Fibroblast of lung (primary cell): ENCODE measurements at regions not wholly inside any gene's neighbourhood (a gene's known extent, or its start where the extent isn't known, plus 50 kb on each side); places are given as distances from the start of the nearest gene placed in this dataset.

Source experiments
- DNase-seq, 2 donors: peaks; one replicate each; pipeline versions ENCODE4 v3.0.0 to v3.0.0-alpha.2; 2010; ENCODE audit warnings: low read depth in 2 of 2
- H2AFZ ChIP-seq: 2 replicates; pipeline ENCODE4 v1.5.1; 2012; ENCODE audit warnings: low read length, control low read depth, inconsistent platforms
- H3K27ac ChIP-seq: 2 replicates; pipeline ENCODE4 v1.5.1; 2011; ENCODE audit warnings: low read length, control low read depth; ENCODE audit not compliant: insufficient read depth
- H3K27me3 ChIP-seq: 2 replicates; pipeline ENCODE4 v1.5.1; 2011; ENCODE audit warnings: mild to moderate bottlenecking, low read length; ENCODE audit not compliant: control insufficient read depth, insufficient read depth
- H3K36me3 ChIP-seq: 2 replicates; pipeline ENCODE4 v1.5.1; 2011; ENCODE audit warnings: low read length; ENCODE audit not compliant: control insufficient read depth, insufficient read depth
- H3K4me1 ChIP-seq: 2 replicates; pipeline ENCODE4 v1.5.1; 2011; ENCODE audit warnings: low read length; ENCODE audit not compliant: control insufficient read depth, insufficient read depth; ENCODE audit errors: extremely low read depth
- H3K4me2 ChIP-seq: 2 replicates; pipeline ENCODE4 v1.5.1; 2011; ENCODE audit warnings: low read length, control low read depth; ENCODE audit not compliant: insufficient read depth; ENCODE audit errors: extremely low read depth
- H3K4me3 ChIP-seq, 4 experiments: fragments of 200-600 bp in 1 of 4; sonication (generic) in 1 of 4; replicated peaks in 1 of 4; 2 replicates each; pipeline ENCODE4 v1.5.1; 2011 to 2016; ENCODE audit warnings: low read length in 4 of 4, low read depth in 3 of 4, mild to moderate bottlenecking in 3 of 4, control low read depth in 2 of 4, inconsistent platforms in 1 of 4, mixed read lengths in 1 of 4; ENCODE audit not compliant: insufficient read depth in 1 of 4; ENCODE audit errors: control extremely low read depth in 1 of 4
- H3K79me2 ChIP-seq: 2 replicates; pipeline ENCODE4 v1.5.1; 2012; ENCODE audit warnings: mild to moderate bottlenecking, low read length, inconsistent platforms; ENCODE audit not compliant: control insufficient read depth, insufficient read depth
- H3K9ac ChIP-seq: 2 replicates; pipeline ENCODE4 v1.5.1; 2011; ENCODE audit warnings: mild to moderate bottlenecking, low read length, control low read depth; ENCODE audit not compliant: insufficient read depth
- H3K9me3 ChIP-seq: 2 replicates; pipeline ENCODE4 v1.5.1; 2012; ENCODE audit warnings: low read depth, low read length; ENCODE audit not compliant: control insufficient read depth, insufficient read depth
- H4K20me1 ChIP-seq: 2 replicates; pipeline ENCODE4 v1.5.1; 2011; ENCODE audit warnings: low read length; ENCODE audit not compliant: control insufficient read depth, insufficient read depth; ENCODE audit errors: extremely low read depth
- CTCF ChIP-seq, 2 donors: IDR thresholded peaks in 1 of 2; conservative IDR thresholded peaks in 1 of 2; 1 replicate in 1 of 2; 2 replicates in 1 of 2; pipeline ENCODE4 v1.5.1; 2011 to 2012; ENCODE audit warnings: low read length in 2 of 2, control low read depth in 1 of 2, inconsistent platforms in 1 of 2, low read depth in 1 of 2, mild to moderate bottlenecking in 1 of 2
- EZH2 ChIP-seq: IDR thresholded peaks from 2 replicates; pipeline ENCODE4 v1.5.1; 2012; ENCODE audit warnings: low read length, control low read depth, mild to moderate bottlenecking; ENCODE audit errors: missing control alignments

GRCh38 chr6:15714658-15715057, 51.8 kb upstream of the DTNBP1 start:
- Histone ChIP-seq H3K4me1 (no peaks in the 10 kb centered on the region), H4K20me1 (no peaks in the 10 kb centered on the region), H3K4me2 (no peak overlapping the region), H3K9ac (no peak overlapping the region), H3K36me3 (no peaks in the 10 kb centered on the region), H3K27me3 (no peaks in the 10 kb centered on the region), H3K4me3 (no peak overlapping the region), H3K9me3 (no peaks in the 10 kb centered on the region), H3K79me2 (no peaks in the 10 kb centered on the region), H3K27ac (no peak overlapping the region), H2AFZ (no peak overlapping the region)
- TF ChIP-seq CTCF (conservative IDR thresholded peaks at IDR 0.05 in 1 of 2, IDR thresholded peaks at IDR 0.05 in 1 of 2; ENCODE audit: low read depth in 1 of 2, low read length in 2 of 2) (no peak), EZH2 (no peak)
- DNase-seq, result no peak

GRCh38 chr6:15713325-15713724, 50.5 kb upstream of the DTNBP1 start:
- H2AFZ ChIP-seq, result no peak overlapping the region
- no peaks in the 10 kb centered on the region for H3K27me3 ChIP-seq
- H3K4me3 ChIP-seq, result no peak overlapping the region
- H3K4me2 ChIP-seq, result no peak overlapping the region
- no peaks in the 10 kb centered on the region for H3K36me3 ChIP-seq
- no peaks in the 10 kb centered on the region for H4K20me1 ChIP-seq
- no peak overlapping the region for H3K27ac ChIP-seq
- H3K79me2 ChIP-seq, result no peaks in the 10 kb centered on the region
- H3K9me3 ChIP-seq, result no peaks in the 10 kb centered on the region
- TF ChIP-seq CTCF (conservative IDR thresholded peaks at IDR 0.05 in 1 of 2, IDR thresholded peaks at IDR 0.05 in 1 of 2; ENCODE audit: low read depth in 1 of 2, low read length in 2 of 2), result no peak
- TF ChIP-seq EZH2, result no peak
- H3K9ac ChIP-seq, result no peak overlapping the region
- H3K4me1 ChIP-seq, result no peaks in the 10 kb centered on the region
- DNase-seq, result no peak

- H3K4me2 ChIP-seq, result no peak overlapping the region
- DNase-seq, result no peak
- no peaks in the 10 kb centered on the region for H3K9me3 ChIP-seq
- no peaks in the 10 kb centered on the region for H3K79me2 ChIP-seq
- H3K4me1 ChIP-seq, result no peaks in the 10 kb centered on the region
- TF ChIP-seq EZH2 (no peak), CTCF (conservative IDR thresholded peaks at IDR 0.05 in 1 of 2, IDR thresholded peaks at IDR 0.05 in 1 of 2; ENCODE audit: low read depth in 1 of 2, low read length in 2 of 2) (no peak)
- no peaks in the 10 kb centered on the region for H4K20me1 ChIP-seq
- no peak overlapping the region for H3K4me3 ChIP-seq
- H3K36me3 ChIP-seq, result no peaks in the 10 kb centered on the region
- H3K27ac ChIP-seq, result no peak overlapping the region
- H2AFZ ChIP-seq, result no peak overlapping the region
- no peaks in the 10 kb centered on the region for H3K27me3 ChIP-seq
- no peak overlapping the region for H3K9ac ChIP-seq
These were observed 50.0 kb upstream of the DTNBP1 start for GRCh38 chr6:15712797-15713196.
